ENCODE measurements at regions not wholly inside any gene's neighbourhood (a gene's known extent, or its start where the extent isn't known, plus 50 kb on each side); places are given as distances from the start of the nearest gene placed in this dataset.
"Not testable (repeated sequence)": the region's sequence is repeated elsewhere in the genome, so short reads cannot be mapped to it uniquely, and the experiment has no call there.

- H3F3A ChIP-seq (ENCODE audit: insufficient read depth); H3K4me2 ChIP-seq (ENCODE audit: unreplicated experiment); H3K9ac ChIP-seq; DNase-seq; H3K9me2 ChIP-seq (ENCODE audit: insufficient read depth); in situ Hi-C loops (cut with MboI); H3K79me2 ChIP-seq (ENCODE audit: insufficient read depth); H3K27ac ChIP-seq; H4K20me1 ChIP-seq (ENCODE audit: insufficient read depth); H3K9me3 ChIP-seq (ENCODE audit: low read depth); H3K27me3 ChIP-seq (replicated peaks; ENCODE audit: insufficient read depth); H2AFZ ChIP-seq; H3K4me3 ChIP-seq; H3K36me3 ChIP-seq (ENCODE audit: low read depth): not testable (repeated sequence)
- WGBS, 2 experiments (ENCODE audit: low coverage in 1 of 2, low lambda C conversion rate in 2 of 2, missing lambda C conversion rate in 2 of 2): 90 to 92% methylated on average over 3 of the region's 3 CpGs
- H3K4me1 ChIP-seq (ENCODE audit: insufficient read depth): peaks cover 11% of the 10 kb centered on the region; the same call in 1 of the 2 replicates
These were observed 165.4 kb upstream of the JADE1 start for GRCh38 chr4:128644107-128644506.

GRCh38 chr4:128641566-128641965, 167.9 kb upstream of the JADE1 start:
- H3K9me3 ChIP-seq (ENCODE audit: low read depth); H3K4me3 ChIP-seq; in situ Hi-C loops (cut with MboI); H3K27me3 ChIP-seq (replicated peaks; ENCODE audit: insufficient read depth); H3K4me2 ChIP-seq (ENCODE audit: unreplicated experiment); H3K79me2 ChIP-seq (ENCODE audit: insufficient read depth); H3K9ac ChIP-seq; H3K36me3 ChIP-seq (ENCODE audit: low read depth); H4K20me1 ChIP-seq (ENCODE audit: insufficient read depth); H3K9me2 ChIP-seq (ENCODE audit: insufficient read depth); DNase-seq; H3K27ac ChIP-seq; H3F3A ChIP-seq (ENCODE audit: insufficient read depth); H2AFZ ChIP-seq: not testable (repeated sequence)
- peaks cover 10% of the 10 kb centered on the region; the same call in 1 of the 2 replicates for H3K4me1 ChIP-seq (ENCODE audit: insufficient read depth)
- WGBS, 2 experiments (ENCODE audit: low coverage in 1 of 2, low lambda C conversion rate in 2 of 2, missing lambda C conversion rate in 2 of 2): 91 to 100% methylated on average over 2 of the region's 2 CpGs

GRCh38 chr4:128639541-128640270, 169.8 kb upstream of the JADE1 start:
- H4K20me1 ChIP-seq (ENCODE audit: insufficient read depth): no peaks in the 10 kb centered on the region
- H3K4me1 ChIP-seq (ENCODE audit: insufficient read depth): peaks cover 10% of the 10 kb centered on the region; the same call in 1 of the 2 replicates
- no peak overlapping the region for H3K4me2 ChIP-seq (ENCODE audit: unreplicated experiment)
- no peaks in the 10 kb centered on the region for H3K9me3 ChIP-seq (ENCODE audit: low read depth)
- TF ChIP-seq EZH2phosphoT487 (IDR thresholded peaks at IDR 0.05; ENCODE audit: insufficient read depth, low read depth) (no peak), EZH2 (IDR thresholded peaks at IDR 0.05; ENCODE audit: insufficient read depth, poor library complexity, severe bottlenecking) (no peak)
- no peaks in the 10 kb centered on the region for H3K36me3 ChIP-seq (ENCODE audit: low read depth)
- H3K9ac ChIP-seq: peak overlapping the region; percentile 20; the same call in 1 of the 2 replicates
- no peaks in the 10 kb centered on the region for H3K79me2 ChIP-seq (ENCODE audit: insufficient read depth)
- DNase-seq: peak; percentile 23
- no peaks in the 10 kb centered on the region for H3F3A ChIP-seq (ENCODE audit: insufficient read depth)
- in situ Hi-C loops (cut with MboI): no loop called here
- no peaks in the 10 kb centered on the region for H3K9me2 ChIP-seq (ENCODE audit: insufficient read depth)
- no peak overlapping the region for H3K4me3 ChIP-seq
- 33 to 37% methylated on average over 2 of the region's 2 CpGs for WGBS, 2 experiments (ENCODE audit: low coverage in 1 of 2, low lambda C conversion rate in 2 of 2, missing lambda C conversion rate in 2 of 2)
- H3K27me3 ChIP-seq (replicated peaks; ENCODE audit: insufficient read depth): no peaks in the 10 kb centered on the region
- H3K27ac ChIP-seq: no peak overlapping the region
- peak overlapping the region; percentile 71 for H2AFZ ChIP-seq

GRCh38 chr4:128636906-128637305, 172.6 kb upstream of the JADE1 start:
- Histone ChIP-seq H3K4me1 (ENCODE audit: insufficient read depth) (peaks cover 17% of the 10 kb centered on the region; the same call in 1 of the 2 replicates), H3F3A (ENCODE audit: insufficient read depth) (no peaks in the 10 kb centered on the region), H3K9me2 (ENCODE audit: insufficient read depth) (no peaks in the 10 kb centered on the region), H3K36me3 (ENCODE audit: low read depth) (no peaks in the 10 kb centered on the region), H3K4me2 (ENCODE audit: unreplicated experiment) (no peak overlapping the region), H3K9me3 (ENCODE audit: low read depth) (no peaks in the 10 kb centered on the region), H3K9ac (no peak overlapping the region), H3K4me3 (no peak overlapping the region), H4K20me1 (ENCODE audit: insufficient read depth) (no peaks in the 10 kb centered on the region), H3K27me3 (replicated peaks; ENCODE audit: insufficient read depth) (no peaks in the 10 kb centered on the region), H3K79me2 (ENCODE audit: insufficient read depth) (no peaks in the 10 kb centered on the region), H2AFZ (no peak overlapping the region), H3K27ac (no peak overlapping the region)
- TF ChIP-seq EZH2phosphoT487 (IDR thresholded peaks at IDR 0.05; ENCODE audit: insufficient read depth, low read depth): no peak
- no peak for TF ChIP-seq EZH2 (IDR thresholded peaks at IDR 0.05; ENCODE audit: insufficient read depth, poor library complexity, severe bottlenecking)
- 66 to 80% methylated on average over 2 of the region's 2 CpGs for WGBS, 2 experiments (ENCODE audit: low coverage in 1 of 2, low lambda C conversion rate in 2 of 2, missing lambda C conversion rate in 2 of 2)
- in situ Hi-C loops (cut with MboI): no loop called here
- no peak for DNase-seq

Measured in GM23248 (cell line).